ENCODE measurements at regions not wholly inside any gene's neighbourhood (a gene's known extent, or its start where the extent isn't known, plus 50 kb on each side); places are given as distances from the start of the nearest gene placed in this dataset.

DNA sequence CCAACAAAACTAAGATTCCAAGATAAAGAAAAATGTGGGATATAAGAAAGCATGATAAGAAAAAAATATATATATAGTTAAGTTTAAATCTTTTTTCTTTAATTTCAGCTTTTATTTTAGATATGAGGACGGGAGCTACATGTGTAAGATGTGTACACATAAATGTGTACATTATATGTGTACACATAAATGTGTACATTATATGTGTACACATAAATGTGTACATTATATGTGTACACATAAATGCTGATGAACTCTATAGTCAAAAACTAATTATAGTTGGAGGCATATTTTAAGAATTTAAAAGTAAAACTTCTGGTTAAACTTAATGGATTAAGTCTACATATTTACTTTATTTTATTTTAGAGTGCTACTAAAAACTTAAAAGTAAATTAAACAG, 123.6 kb downstream of the BTG1 start:
- TF ChIP-seq, protein P1, sequence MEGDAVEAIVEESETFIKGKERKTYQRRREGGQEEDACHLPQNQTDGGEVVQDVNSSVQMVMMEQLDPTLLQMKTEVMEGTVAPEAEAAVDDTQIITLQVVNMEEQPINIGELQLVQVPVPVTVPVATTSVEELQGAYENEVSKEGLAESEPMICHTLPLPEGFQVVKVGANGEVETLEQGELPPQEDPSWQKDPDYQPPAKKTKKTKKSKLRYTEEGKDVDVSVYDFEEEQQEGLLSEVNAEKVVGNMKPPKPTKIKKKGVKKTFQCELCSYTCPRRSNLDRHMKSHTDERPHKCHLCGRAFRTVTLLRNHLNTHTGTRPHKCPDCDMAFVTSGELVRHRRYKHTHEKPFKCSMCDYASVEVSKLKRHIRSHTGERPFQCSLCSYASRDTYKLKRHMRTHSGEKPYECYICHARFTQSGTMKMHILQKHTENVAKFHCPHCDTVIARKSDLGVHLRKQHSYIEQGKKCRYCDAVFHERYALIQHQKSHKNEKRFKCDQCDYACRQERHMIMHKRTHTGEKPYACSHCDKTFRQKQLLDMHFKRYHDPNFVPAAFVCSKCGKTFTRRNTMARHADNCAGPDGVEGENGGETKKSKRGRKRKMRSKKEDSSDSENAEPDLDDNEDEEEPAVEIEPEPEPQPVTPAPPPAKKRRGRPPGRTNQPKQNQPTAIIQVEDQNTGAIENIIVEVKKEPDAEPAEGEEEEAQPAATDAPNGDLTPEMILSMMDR (IDR thresholded peaks at IDR 0.05), result no peak

DNA sequence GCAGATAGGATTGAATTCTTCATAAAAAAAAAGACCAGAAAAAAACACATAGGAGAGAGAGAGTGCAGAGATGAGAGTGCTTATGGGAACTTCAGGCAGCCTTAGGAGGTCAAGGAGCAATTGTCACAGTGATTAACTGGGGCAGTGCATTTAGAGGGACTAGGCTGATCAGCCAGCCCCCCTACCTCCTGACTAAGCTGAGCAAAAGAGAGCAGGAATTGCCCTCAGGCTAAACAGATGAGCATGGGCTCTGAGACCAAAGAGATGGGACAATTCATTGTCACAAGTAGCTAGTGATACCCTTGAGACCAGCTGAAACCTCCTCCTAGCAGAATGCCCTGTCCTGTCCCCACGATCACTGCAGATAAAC, 124.0 kb downstream of the BTG1 start:
- TF ChIP-seq, protein P1 (IDR thresholded peaks at IDR 0.05), result no peak

- TF ChIP-seq, protein P1 (IDR thresholded peaks at IDR 0.05), result no peak
Measured at GRCh38 chr12:92020983-92021665, 124.5 kb downstream of the BTG1 start.

GRCh38 chr12:92019491-92020277, 126.0 kb downstream of the BTG1 start:
- TF ChIP-seq, protein P1 (IDR thresholded peaks at IDR 0.05), result no peak

- TF ChIP-seq, protein P1 (IDR thresholded peaks at IDR 0.05), result no peak
Measured at GRCh38 chr12:92012691-92013090, 133.0 kb downstream of the BTG1 start.

DNA sequence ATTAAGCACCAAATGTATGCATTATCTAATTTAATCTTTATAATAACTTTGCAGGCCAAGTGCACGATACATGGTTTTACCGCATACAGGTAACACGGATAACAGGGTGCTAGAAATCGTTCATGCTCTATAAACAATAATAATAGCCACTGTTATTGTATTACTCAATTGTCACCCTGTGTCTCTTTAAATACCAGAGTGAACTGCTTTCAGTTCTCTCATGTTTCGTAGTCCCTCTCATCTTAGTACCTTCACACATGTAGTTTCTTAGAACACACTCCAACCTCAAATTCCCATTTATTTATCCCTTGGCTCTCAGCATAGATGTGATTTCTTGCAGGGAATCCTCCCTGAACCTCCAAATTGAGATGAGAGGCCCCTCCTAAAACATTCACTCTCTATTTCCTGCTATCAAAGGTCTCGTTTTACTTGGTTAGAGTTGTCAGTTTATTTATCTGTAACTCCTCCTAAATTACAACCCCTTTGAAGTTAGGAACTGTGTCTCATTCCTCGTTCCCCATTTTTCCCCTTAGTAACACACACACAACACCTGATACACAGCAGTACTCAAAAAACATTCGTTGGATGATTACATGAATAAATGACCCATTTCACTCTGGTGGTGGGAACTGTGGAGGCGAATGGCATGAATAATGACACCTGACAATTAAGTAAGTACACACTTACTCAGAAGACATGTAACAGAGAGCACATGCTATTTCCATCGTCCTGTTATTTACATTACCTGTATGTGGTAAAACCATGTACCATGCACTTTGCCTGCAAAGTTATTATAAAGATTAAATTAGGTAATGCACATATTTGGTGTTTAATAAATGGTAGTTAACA, 134.6 kb downstream of the BTG1 start:
- TF ChIP-seq, protein P1 (IDR thresholded peaks at IDR 0.05), result no peak

DNA sequence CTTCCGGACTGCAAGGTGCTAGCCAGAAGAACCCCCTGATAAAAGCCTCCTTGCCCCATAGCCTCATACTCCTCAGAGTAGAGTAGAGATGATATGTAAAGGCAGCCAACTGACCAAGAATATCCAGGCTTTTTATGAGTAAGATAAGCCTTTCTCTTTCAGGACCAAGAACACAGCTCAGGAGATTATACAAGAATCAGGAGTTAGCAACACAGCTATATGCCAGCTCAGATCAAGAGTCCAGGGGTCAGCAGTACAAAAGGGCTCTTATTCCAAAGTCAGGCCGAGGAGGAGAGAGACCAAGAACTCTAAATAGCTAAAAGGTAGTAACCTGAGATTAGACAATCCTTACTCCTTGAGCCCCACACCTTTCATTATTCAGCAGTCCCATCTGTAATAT, 135.3 kb downstream of the BTG1 start:
- TF ChIP-seq, protein P1 (IDR thresholded peaks at IDR 0.05), result no peak
